T-helper 1 cell (primary cell): ENCODE measurements at regions not wholly inside any gene's neighbourhood (a gene's known extent, or its start where the extent isn't known, plus 50 kb on each side); places are given as distances from the start of the nearest gene placed in this dataset.
"Not testable (repeated sequence)": the region's sequence is repeated elsewhere in the genome, so short reads cannot be mapped to it uniquely, and the experiment has no call there.

Source experiments
- DNase-seq, 5 donors: peaks; one replicate each; pipeline ENCODE4 v3.0.0-alpha.2; 2012 to 2020

DNA sequence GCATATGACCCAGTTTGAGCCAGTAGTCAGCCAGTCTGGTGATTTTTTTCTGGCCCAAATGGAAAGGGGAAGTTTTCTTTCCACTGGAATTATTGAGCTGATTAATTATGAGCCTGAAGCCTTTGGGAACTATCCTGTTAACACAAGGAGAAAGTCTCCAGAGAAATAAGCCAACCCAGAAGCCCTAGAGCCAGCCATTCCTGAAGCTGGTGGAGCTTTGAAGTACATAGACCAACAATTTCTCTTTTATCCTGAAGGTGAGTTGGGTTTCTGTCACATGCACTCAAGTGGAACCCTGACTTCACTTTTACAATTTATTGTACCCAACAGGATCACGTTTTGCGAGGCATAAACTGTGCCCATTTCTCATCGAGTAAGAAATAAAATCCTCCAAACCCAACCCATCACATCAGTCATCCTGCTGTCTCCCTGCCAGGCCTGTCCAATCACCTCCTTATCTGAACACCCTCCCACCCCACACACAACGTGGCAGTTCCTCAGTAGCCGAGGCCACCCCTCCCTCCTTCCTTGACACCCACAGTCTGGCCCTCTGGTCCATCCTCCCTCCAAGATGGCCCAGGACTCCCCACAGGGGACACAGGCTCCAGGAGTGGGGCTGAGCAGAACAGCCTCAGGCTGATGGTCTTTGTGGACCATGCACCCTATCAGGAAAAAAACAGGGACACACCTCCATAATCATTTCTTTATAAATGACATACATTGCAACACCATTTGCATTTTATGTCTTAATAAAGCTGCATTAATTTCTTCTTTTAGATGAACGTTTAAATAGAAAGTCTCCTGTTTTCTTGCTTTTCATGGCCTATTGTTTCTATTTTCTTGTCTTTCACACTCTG lies 55.7 kb upstream of the GATA2 start:
- DNase-seq: no peak

DNA sequence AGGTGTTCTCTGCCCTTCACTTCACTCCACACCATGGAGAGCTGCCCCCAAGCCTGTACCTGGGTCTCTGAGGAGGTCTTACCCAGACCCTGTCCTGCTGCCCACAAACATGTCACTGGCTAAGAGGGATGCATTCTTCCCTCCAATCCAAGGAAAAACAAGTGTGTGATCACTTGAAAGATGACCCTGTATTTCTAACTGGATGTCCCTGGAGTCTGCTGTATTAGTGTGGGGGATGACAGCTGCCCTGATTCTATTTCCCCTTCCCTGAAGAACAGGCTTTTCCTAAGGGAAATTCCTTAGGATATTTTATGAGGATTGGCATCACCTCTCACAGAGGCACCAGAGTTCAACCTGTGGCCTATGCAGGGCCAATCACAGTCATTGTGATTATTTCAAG lies 55.0 kb upstream of the GATA2 start:
- DNase-seq: no peak

DNA sequence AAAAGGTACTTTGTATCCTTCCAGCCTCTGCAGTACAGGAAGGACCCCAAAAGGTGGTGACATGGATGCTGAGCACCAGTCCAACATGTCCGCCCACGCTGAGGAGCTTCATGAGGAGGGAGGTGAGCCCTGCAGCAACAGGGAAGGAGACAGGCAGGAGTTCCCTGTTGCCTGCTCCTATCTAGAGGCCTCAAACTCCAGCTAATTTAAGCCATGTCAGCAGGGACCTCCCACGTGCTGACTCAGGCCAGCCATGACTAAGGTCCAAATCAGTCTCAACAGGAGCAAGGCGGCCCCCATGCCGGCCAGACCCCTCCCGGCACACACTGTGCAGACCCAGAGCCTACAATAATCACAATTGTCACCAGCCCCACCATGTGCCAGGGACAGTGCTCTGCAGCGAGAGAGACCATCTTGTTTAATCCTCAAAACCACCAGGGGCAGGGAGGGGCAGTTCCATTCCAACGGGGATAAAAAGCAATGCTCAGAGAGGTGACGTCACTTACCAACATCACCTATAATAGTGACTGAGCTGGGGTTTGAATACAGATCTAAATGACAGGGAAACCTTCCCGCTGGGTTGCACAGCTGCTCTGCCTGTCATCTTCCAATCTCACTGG lies 54.5 kb upstream of the GATA2 start:
- DNase-seq: no peak

DNA sequence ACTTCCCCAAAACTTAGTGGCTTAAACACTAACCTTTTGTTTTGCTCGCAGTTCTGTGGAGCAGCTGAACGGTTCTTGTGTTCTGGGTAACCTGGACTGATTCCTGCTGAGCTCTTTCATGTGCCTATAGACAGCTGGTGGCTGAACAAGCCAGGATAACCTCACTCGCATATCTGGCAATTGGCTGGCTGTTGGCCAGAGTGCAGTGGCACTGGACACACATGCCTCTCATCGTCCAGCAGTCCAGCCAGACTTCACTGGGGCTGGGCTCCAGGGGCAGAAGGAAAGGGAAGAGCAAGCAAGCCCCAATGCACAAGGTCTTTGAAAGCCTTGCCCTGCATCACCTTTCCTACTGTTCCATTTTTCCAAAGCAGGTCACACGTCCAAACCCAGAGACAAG lies 53.6 kb upstream of the GATA2 start:
- no peak for DNase-seq

DNA sequence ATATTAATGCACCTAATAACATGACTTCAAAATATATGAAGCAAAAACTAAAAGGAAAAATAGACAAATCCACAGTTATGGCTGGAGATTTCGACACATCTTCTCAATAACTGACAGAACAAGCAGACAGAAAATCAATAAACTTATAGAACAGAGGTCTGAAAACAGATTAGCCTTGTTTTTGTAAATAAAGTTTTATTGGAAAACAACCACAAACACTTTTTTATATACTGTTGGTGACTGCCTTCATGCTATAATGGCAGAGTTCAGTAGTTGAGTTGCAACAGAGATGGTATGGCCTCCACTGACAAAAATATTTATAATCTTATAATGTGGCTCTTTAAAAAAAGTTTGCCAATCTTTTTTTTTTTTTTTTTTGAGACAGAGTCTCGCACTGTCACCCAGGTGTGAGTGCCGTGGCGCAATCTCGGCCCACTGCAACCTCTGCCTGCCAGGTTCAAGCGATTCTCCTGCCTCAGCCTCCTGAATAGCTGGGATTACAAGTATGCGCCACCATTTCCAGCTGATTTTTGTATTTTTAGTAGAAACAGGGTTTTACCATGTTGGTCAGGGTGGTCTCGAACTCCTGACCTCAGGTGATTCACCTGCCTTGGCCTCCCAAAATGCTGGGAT lies 52.2 kb upstream of the GATA2 start:
- DNase-seq: no peak

DNA sequence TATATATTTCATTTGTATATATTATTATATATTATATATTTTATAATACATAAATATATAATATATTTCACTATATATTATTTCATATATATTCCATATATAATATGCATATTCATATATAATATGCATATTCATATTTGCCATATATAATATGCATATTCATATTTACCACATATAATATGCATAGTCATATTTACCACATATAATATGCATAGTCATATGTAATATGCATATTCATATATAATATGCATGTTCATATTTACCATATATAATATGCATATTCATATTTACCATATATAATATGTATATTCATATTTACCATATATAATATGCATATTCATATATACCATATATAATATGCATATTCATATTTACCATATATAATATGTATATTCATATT lies 51.2 kb upstream of the GATA2 start:
- DNase-seq: no peak

DNA sequence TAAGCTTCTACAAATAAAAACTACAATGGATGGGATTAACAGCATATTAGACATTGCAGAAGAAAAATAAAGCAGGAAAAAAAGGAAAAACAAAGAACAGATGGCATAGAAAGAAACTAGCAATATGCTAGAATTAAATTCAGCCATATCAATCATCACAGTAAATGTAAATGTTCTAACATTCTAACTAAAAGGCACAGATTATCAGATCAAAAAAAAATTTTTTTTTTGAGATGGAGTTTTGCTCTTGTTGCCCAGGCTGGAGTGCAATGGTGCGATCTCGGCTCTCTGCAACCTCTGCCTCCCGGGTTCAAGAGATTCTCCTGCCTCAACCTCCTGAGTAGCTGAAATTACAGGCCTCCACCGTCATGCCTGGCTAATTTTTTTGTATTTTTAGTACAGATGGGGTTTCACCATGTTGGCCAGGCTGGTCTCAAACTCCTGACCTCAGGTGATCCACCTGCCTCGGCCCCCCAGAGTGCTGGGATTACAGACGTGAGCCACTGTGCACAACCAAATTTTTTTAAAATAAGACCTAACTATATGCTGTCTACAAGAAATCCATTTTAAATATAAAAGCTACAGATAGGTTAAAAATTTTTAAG lies 50.7 kb upstream of the GATA2 start:
- DNase-seq: not testable (repeated sequence)
